PC-3 (cell line): ENCODE measurements at regions not wholly inside any gene's neighbourhood (a gene's known extent, or its start where the extent isn't known, plus 50 kb on each side); places are given as distances from the start of the nearest gene placed in this dataset.

Experiments used
- EZH2 ChIP-seq: fragments of 300-600 bp; sonication (generic); IDR thresholded peaks from one replicate; pipeline ENCODE4 v1.6.1; 2017; ENCODE audit warnings: antibody characterized with exemption, mild to moderate bottlenecking, low read length; ENCODE audit not compliant: unreplicated experiment
- EZH2phosphoT487 ChIP-seq: fragments of 300-600 bp; sonication (generic); IDR thresholded peaks from 2 replicates; pipeline ENCODE4 v1.6.1; 2018; ENCODE audit warnings: mild to moderate bottlenecking, antibody characterized with exemption, low read length, borderline replicate concordance
- TF ChIP-seq, protein P1 (sequence below): fragments of 300-600 bp; sonication (generic); conservative IDR thresholded peaks from 2 replicates; pipeline ENCODE4 v1.5.1; 2017; ENCODE audit warnings: antibody characterized with exemption, low read depth, mild to moderate bottlenecking, low read length

DNA sequence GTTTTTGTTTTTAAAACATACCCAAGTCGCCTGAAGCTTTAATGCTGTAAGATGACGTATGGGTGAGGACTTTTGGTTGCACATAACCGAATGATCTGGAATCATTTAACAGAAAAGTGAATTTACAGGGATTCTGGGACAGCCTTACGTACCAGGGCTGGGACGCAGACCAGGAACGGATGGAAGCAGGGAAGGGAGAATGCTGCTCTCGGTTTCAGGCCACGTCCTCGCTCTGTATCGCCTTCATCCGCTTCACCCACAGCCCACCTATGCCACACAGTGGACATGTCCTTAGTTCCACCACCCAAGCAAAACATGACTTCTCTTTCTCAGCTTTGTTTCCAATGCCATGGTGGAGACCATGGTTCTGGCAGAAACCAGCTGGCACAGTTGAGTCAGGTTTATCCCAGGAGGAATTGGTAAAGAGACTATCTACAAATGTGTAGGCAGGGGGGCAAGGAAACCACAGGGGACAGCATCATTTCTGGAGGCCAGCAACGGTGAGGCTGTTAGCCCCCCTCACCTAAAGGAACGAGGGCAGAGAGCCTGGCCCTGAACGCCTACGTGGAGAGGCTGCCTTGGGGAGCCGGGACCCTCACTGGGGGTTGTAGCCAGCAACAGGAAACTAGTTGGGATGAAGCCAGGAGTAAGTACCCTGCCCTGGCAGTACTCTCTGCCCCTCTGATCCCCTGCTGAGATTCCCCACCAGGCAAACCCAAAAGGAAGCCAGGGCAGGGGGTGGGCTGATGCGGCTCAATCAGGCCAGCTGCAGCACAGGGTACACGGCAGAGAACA lies 132.5 kb downstream of the NDUFA10 start:
- TF ChIP-seq EZH2: no peak
- TF ChIP-seq, protein P1, sequence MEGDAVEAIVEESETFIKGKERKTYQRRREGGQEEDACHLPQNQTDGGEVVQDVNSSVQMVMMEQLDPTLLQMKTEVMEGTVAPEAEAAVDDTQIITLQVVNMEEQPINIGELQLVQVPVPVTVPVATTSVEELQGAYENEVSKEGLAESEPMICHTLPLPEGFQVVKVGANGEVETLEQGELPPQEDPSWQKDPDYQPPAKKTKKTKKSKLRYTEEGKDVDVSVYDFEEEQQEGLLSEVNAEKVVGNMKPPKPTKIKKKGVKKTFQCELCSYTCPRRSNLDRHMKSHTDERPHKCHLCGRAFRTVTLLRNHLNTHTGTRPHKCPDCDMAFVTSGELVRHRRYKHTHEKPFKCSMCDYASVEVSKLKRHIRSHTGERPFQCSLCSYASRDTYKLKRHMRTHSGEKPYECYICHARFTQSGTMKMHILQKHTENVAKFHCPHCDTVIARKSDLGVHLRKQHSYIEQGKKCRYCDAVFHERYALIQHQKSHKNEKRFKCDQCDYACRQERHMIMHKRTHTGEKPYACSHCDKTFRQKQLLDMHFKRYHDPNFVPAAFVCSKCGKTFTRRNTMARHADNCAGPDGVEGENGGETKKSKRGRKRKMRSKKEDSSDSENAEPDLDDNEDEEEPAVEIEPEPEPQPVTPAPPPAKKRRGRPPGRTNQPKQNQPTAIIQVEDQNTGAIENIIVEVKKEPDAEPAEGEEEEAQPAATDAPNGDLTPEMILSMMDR: no peak
- TF ChIP-seq EZH2phosphoT487: no peak
